DMS 273 (cell line): ENCODE measurements at regions not wholly inside any gene's neighbourhood (a gene's known extent, or its start where the extent isn't known, plus 50 kb on each side); places are given as distances from the start of the nearest gene placed in this dataset.

ENCODE experiments used
- DNase-seq: peaks from one replicate; lab custom pipeline; 2025; ENCODE audit not compliant: unreplicated experiment; lab: John Stamatoyannopoulos, UW

GRCh38 chr5:148941810-148942209 lies 115.4 kb downstream of the ADRB2 start:
- no peak for DNase-seq

DNA sequence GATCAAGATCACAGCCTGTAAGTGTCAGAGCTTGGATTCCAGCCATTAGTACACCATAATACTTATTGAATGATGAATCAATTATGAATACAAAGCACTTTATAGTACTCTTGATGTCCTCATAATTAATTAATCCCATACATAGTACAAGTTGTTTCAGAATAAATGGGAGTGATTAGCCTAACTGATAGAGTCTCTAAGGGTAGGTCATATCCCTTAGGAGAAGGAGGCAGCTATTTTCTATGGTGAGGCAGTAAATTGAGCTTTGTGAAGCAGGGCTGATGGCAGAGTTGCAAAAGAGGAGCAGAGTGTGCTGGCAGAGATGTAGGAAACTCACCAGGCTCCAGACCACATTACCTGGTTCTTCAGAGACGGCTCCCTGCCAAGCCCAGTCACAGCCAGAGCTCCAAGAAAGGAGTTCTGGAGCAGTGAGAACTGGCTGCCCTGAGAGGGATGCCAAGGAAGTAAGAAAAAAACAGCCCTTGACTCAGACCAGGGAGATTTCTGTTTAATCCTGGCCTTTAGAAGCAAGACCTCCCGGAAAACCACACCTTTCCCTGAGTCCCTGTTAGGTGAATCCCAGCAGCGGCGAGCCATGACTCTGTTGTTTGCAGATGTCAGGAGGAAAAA lies 112.9 kb downstream of the SH3TC2 start:
- DNase-seq, result no peak

DNA sequence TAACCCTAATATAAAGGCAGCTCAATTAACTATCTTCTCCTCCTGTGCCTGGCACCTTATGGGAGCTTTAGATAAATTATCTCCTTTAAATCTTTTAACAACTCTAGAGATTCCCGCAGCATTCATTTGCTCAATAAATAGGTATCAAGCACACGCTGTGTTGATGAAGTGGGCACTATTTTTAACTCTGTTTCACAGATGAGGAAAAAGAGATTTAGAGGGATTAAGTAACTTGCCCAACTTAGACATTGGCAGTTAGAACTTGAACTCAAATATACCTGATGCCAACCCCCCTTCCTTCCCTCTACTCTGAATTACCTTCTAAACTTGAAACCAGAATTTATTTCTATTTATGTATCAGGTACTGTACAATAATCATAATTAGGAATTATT lies 112.4 kb downstream of the SH3TC2 start:
- no peak for DNase-seq

GRCh38 chr5:148950892-148951291 lies 112.0 kb downstream of the SH3TC2 start:
- DNase-seq, result no peak

DNA sequence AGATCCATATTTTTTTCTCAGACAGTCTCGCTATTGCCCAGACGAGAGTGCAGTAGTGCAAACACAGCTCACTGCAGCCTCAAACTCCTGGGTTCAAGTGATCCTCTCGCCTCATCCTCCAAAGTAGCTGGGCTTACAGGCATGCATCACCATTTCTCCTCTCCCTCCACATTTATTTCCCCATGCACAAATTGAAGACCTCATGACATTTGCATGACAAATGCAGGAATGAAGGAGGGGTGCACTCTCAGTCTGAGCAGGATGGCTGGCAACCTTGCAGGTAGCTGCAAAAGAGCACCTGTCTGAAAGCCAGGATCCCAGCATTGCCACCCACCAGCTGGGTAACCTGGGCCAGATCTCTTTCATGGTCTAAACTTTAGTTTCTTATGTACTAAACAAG lies 111.2 kb downstream of the SH3TC2 start:
- no peak for DNase-seq

DNA sequence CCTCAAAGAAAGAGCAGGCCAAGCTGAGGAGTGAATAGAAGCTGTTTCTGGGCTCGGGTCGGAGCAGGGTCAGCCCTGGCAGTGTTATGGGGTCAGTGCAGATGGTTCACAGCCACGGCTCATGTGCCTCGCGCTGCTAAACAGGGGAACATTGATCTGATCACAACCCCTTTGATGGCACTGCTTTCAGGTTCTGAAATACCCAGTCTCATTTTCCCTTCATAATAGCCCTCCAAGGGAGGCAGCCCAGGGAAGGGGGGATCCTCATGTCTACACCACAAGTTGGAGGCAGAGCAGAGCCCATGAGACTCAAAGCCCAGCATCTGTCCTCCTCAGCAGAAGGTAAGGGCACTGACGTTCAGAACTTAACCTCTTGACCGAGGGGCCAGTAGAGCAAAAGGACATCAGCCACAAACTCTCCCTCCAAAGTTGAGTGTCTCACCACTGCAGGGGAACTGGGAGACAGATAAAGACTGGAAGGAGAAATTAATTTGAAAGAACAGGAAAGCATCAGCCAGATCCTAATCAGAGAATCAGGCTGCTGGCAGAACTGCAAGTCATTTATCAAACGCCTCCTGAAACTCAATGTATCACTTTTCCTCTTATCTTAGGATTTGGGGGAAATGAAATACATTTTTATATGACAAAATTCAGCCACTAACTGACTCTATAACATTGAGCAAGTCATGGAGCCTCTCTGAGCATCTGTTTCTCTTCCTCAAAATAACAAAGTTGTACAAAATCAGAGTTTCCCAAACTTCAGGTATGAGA lies 110.6 kb downstream of the SH3TC2 start:
- no peak for DNase-seq

- no peak for DNase-seq
Measured at GRCh38 chr5:148953711-148954110, 109.2 kb downstream of the SH3TC2 start.
